ENCODE measurements at regions not wholly inside any gene's neighbourhood (a gene's known extent, or its start where the extent isn't known, plus 50 kb on each side); places are given as distances from the start of the nearest gene placed in this dataset.

- peak; percentile 45 for TF ChIP-seq CTCF (conservative IDR thresholded peaks at IDR 0.05; ENCODE audit: low read depth, low read length)
- TF ChIP-seq EZH2phosphoT487 (IDR thresholded peaks at IDR 0.05; ENCODE audit: borderline replicate concordance, low read length) = no peak
These were observed 55.2 kb upstream of the FAM136A start for GRCh38 chr2:70356941-70357683.

All from PC-3 (cell line).